ENCODE measurements at regions not wholly inside any gene's neighbourhood (a gene's known extent, or its start where the extent isn't known, plus 50 kb on each side); places are given as distances from the start of the nearest gene placed in this dataset.

DNA sequence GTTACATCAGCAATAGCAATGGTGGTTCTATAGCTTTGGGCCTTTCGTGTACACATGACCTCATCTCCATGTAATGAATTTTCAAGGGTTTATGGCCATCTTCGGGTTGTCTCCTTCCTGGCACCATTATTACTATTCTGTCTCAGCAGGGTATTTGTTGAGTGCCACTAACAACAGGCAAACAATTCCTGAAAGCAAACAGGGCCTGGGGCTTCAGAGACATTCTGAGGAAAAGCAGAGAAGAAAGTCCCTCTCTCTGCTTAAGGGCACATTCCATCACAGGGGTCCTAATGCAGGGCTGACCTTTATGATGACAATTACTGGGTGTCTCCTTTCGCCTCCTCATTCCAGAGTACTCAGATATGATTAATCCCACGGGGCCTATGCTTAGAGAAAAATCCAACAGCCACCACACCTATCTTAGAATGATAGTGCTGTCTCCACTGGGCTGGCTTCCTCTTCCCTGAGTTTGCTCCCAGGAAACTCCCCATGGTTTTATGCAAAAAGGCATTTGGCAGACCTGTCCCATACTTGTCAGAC, 540.2 kb upstream of the ZNF462 start:
- DNase-seq (ENCODE audit: low spot score): no peak
- CTCF ChIA-PET: no interaction called here
- POLR2A ChIA-PET (ENCODE audit: low non-redundant PET): no interaction called here
- TF ChIP-seq, protein P1, sequence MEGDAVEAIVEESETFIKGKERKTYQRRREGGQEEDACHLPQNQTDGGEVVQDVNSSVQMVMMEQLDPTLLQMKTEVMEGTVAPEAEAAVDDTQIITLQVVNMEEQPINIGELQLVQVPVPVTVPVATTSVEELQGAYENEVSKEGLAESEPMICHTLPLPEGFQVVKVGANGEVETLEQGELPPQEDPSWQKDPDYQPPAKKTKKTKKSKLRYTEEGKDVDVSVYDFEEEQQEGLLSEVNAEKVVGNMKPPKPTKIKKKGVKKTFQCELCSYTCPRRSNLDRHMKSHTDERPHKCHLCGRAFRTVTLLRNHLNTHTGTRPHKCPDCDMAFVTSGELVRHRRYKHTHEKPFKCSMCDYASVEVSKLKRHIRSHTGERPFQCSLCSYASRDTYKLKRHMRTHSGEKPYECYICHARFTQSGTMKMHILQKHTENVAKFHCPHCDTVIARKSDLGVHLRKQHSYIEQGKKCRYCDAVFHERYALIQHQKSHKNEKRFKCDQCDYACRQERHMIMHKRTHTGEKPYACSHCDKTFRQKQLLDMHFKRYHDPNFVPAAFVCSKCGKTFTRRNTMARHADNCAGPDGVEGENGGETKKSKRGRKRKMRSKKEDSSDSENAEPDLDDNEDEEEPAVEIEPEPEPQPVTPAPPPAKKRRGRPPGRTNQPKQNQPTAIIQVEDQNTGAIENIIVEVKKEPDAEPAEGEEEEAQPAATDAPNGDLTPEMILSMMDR (conservative IDR thresholded peaks at IDR 0.05; ENCODE audit: low read depth): no peak
- no peak overlapping the region for H3K27ac ChIP-seq

DNA sequence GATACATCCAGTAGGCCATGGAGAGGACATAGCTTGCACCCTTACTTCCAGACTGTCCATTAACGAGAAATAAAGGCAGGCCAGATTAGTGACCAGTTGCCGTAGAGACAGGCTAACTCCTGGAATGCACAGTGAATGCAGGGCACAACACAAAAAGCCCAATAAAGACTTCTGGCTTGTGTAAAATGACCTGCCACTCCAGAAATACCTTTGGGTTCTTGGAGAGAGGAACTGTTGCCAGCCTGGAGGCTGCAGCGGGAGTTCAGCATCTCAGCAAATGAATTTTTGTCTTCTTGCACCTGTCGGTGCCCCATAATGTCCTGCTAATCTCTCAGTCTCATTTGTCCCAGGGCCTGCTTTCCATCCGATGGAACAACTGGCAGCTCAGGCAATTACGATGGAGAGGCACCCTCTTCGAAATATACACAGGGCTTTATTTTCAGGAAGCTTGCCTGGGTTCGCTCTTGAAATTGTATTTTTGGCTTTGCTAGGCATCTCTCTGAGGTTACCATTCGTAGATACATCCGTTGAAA, 538.8 kb upstream of the ZNF462 start:
- no peak for DNase-seq (ENCODE audit: low spot score)
- no peak overlapping the region for H3K27ac ChIP-seq
- POLR2A ChIA-PET (ENCODE audit: low non-redundant PET): no interaction called here
- CTCF ChIA-PET: no interaction called here
- TF ChIP-seq, protein P1 (conservative IDR thresholded peaks at IDR 0.05; ENCODE audit: low read depth): no peak

DNA sequence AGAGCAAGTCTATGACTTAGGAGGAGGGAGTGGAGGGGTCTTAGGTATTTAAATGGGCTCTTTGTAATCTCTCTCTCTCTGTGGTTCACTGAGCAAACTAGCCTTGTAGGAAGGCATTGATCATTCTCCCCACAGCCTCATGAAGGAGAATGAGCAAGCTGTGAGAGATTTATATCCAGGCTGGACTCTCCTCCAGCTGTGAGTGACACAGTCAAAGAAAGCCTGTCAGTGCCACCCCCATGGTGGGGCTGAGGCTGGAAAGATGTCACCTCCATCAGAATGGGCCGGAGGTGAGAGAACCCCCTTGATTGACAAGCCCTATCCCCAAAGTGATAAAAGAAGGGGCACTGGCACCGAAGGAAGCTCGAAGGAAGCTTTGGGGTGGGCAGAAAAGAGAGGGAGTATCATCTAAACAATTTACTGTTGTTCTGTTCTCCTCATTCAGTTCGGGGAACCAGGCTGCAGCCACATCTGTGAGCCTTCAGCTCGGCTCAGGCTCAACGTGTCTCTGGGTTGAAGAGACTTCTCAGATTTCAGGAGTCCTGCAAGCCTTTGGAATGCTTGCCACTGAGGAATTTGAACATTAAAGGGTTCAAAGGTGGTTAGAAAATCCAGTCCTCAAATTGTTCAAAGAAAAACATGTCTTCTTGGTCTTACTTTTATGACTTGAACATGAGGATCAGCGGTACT, 538.2 kb upstream of the ZNF462 start:
- POLR2A ChIA-PET (ENCODE audit: low non-redundant PET): no interaction called here

DNA sequence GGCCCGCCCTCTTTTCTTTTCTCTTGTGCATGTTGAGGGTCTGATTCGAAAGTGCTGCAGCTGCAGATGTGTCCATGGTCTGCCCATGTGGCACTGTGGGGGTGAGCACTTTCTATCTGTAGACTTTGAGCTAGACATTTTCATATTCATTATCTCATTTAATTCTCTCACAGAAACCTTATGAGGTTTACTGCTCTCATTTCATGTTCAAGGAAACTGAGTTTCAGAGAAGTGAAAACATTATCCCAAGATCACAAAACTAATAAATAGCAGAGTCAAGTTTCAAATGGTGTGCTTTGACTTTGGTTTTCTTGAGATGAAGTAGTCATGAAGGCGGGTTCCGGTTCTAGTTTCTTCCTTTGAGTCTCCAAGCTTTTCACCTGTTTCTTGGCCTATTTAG, 536.5 kb upstream of the ZNF462 start:
- DNase-seq (ENCODE audit: low spot score): no peak
- no peak overlapping the region for H3K27ac ChIP-seq
- ChIA-PET CTCF (interaction anchor here (0.7 kb wide), 1 partner anchor 1109 kb away, joined by 4 read pairs; no protein-coding TSS in a partner anchor), POLR2A (ENCODE audit: low non-redundant PET) (no interaction called here)
- TF ChIP-seq, protein P1 (conservative IDR thresholded peaks at IDR 0.05; ENCODE audit: low read depth): no peak

More for the DNA sequence above, 538.2 kb upstream of the ZNF462 start:
- no peak for DNase-seq (ENCODE audit: low spot score)
- TF ChIP-seq, protein P1 (conservative IDR thresholded peaks at IDR 0.05; ENCODE audit: low read depth): no peak
- no peak overlapping the region for H3K27ac ChIP-seq
- CTCF ChIA-PET: no interaction called here

DNA sequence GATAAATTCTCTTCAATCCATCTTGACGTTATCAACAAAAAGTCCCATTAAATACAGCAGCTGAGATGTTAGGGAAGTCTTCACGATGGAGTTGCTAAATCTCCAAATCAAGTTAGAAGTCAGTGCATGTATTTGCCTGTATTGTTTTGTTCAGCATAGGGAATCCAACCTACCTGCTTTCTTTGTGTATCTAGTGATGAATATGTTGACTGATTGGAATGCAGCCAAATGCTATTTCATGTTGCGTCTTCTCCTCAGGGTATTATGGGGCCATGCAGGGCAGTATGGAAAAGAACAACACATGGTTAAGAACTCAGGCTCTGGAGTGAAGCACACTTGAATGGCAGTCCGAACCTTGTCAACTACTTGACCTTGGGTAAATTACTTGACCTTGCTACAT, 529.5 kb upstream of the ZNF462 start:
- DNase-seq (ENCODE audit: low spot score): peak; percentile 21
- ChIA-PET CTCF (no interaction called here), POLR2A (ENCODE audit: low non-redundant PET) (no interaction called here)
- TF ChIP-seq, protein P1 (conservative IDR thresholded peaks at IDR 0.05; ENCODE audit: low read depth): no peak
- no peak overlapping the region for H3K27ac ChIP-seq

DNA sequence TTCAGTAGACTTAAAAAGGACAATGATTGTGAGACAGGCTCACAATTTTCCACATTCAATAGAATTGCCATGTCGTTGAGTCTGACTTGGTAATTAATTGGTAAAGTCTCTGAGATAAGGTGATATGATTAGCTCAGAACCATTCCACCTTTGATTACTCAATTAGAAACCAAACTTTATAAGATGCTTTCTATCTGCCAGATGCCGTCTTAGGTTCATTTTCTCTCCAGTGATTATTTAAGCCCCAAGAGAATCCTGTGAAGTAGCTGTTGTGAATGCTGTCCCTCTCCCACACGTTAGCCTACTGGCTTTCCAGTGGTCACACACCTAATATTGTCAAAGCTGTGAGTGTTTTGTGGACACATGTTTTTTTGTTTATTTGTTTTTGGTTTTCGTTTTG, 528.9 kb upstream of the ZNF462 start:
- H3K27ac ChIP-seq: no peak overlapping the region
- DNase-seq (ENCODE audit: low spot score): no peak
- ChIA-PET CTCF (no interaction called here), POLR2A (ENCODE audit: low non-redundant PET) (no interaction called here)
- TF ChIP-seq, protein P1 (conservative IDR thresholded peaks at IDR 0.05; ENCODE audit: low read depth): no peak
